HG03135 (cell line): ENCODE measurements at regions not wholly inside any gene's neighbourhood (a gene's known extent, or its start where the extent isn't known, plus 50 kb on each side); places are given as distances from the start of the nearest gene placed in this dataset.

ENCODE experiments used
- ATAC-seq: cut with Tn5 transposase; IDR thresholded peaks from one replicate; pipeline ENCODE4 v1.9.1; 2021; ENCODE audit warnings: mild to moderate bottlenecking, moderate library complexity; ENCODE audit not compliant: unreplicated experiment

DNA sequence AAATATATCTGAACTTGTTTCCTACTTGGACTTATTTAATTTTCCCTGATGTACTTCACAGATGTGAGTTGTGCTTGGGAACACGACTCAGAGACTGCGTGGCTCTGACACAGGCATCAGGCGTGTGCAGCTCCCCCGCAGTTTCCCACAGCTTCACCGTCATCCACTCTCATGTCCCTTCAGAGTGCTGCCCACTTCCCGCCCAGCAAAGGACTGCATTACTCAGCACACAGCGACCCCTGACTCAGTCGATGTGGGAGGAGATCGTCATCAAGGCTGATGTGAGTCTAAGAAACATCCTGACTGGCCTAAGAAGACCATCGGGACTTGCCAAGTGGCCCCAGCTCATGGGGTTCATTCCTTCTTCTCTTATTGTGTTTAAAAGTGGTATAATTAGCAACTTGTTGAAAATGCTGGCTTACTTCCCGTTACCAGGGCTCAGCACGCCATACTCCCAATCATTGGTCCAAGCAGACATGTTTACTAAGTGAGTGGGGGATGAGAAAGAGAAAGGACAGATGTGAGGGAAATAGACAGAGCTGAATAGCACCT, 539.4 kb upstream of the JARID2 start:
- ATAC-seq, result no peak

DNA sequence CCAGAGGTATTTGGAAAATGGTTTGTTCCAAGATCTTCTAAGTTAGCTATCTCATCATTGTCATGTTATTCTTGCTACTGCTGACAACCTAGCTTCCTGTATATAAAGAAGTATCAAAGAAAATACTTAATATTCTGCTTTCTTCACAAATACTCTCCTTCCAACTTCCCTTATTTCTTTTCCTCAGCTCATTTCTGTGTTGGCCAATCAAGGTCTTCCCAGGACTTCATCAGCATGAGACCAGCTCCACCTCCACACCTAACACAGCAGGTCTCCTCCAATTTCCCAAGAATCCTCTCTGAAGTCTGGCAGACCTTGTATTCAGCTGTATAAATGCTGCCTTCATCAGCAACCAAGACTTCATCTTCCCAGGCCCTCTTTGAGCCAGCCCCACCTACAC, 538.6 kb upstream of the JARID2 start:
- no peak for ATAC-seq

DNA sequence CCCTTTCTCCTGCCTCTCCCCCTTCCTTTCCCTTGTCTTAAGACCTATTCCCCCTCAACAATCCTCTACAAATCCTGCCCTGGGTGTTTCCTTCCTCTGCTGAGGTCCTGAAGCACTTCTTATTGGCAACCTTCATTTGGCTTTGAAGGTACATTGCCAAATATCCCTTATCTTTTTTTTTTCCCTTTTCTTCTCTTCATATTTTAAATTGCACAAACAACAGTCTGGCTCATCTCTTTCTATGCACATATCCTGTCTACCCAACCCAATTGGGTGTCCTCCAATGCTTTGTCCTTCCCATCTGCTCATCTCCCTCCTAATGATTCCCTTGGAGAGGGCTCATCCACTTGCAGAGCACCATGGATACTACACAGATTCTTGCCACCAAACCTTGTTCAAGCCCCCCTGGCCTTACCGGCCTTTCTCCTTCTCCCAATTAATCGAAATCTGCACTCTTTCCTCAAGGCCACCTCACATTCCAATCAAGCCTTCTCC, 537.9 kb upstream of the JARID2 start:
- no peak for ATAC-seq

DNA sequence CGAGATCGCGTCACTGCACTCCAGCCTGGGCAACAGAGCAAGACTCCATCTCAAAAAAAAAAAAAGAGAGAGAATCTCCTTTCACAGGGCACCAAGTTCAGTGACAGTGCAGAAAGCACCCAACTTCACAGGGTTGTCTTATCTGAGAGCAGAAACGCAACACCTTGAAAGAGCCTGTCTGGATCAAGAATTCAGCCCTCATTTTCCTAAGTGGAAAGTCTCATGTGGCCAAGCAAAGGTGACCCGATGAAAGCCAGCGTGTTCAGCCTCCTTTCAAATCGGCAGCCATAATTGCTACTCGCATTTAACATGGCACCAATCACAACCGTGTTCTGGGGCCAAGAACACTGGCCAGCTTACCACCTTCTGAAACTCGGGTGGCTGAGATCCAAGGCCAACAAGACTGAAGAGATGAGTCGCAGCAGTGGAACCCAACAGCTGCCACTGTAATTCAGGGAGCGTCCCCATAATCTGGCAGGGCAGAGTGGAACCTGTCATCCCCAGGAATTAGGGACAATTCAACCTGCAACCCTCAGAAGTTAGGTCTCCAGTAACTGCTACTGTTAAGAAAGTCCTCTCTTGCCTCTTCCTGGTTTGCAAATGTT, 536.7 kb upstream of the JARID2 start:
- no peak for ATAC-seq

DNA sequence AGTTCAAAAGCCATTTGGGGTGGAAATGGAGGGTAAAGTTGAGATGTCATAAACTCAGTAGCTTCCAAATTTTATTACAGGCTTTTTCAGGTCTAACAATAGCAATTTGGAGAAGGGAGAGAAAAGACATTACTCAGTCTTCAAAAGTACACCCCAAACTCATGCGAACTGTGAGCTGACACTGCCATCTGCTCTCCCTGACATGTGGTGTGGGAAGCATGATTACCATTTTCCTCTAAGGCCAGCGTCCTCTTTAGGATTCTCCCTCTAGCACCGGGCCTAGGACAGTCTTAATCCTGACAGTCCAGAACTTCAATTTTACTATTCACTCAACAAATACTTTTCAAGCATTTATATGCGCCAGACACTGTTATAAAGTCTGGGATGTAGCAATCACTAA, 536.0 kb upstream of the JARID2 start:
- no peak for ATAC-seq

DNA sequence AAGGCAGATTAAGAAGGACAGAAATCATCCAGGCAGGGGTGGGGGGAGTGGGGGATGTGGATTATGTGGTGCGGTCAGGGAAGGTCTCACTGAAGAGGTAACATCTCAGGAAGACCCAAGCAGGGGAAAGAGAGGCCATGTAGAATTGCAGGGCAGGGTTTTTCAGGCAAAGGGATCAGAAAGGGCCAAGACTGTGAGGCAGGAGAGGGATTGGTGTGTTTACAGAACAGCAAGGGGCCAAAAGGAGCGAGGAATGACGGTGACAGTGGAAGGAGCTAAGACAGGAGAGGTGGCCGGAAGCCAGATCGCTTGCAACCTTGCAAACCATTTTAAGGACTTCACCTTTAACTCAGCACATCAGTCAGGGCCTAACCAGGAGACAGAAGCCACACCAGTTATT, 535.4 kb upstream of the JARID2 start:
- ATAC-seq, result no peak

DNA sequence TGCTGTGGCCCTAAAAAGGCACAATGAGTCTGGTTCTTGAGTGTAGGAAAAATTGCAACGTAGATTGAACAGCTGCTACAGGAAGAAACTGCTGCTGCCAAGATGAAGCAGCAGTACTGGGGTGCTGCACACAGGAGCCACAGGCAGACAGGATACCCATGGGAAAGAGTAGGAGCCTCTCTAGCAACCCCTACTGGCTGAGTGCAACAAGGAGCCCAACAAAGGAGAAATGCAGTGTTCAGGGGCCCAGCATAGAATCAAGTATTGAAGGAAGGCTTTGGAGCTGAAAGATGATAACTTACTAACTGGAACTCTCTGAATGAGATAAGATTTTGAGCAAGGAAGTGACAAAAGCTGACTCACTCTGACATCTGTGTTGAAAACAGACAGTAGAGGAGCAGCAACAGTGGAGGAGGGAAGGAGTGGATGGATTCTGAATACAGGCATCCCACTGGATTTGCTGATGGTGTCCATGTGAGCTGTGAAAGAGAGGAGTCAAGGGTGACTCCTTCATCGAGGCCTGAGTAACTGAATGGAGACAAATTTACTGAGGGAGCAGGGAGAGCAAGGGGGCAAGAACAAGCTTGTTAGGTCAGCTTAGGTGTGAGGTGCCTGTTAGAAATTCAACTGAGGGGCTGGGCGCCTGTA, 534.7 kb upstream of the JARID2 start:
- ATAC-seq, result no peak

DNA sequence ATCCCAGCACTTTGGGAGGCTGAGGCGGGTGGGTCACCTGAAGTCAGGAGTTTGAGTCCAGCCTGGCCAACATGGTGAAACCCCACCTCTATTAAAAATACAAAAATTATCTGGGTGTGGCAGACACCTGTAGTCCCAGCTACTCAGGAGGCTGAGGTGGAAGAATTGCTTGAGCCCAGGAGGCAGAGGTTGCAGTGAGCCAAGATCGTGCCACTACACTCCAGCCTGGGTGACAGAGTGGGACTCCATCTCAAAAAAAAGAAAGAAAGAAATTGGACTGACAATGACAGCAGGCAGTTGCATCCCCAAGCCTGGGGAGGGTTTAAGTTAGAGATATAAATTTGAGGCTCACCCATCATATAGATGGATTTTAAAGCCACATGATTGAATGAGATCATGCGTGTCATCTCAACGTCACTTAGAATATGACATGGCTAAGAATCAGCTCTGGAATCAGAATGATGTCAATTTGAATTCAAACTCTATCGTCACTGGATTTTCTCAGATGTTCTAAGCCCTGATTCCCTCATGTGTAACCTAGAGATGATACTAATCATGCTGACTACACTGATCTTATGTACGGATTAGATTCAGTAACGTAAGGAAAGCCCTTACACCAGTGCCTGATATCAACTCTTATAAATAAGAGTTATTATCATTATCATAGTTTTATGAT, 534.0 kb upstream of the JARID2 start:
- ATAC-seq, result no peak

DNA sequence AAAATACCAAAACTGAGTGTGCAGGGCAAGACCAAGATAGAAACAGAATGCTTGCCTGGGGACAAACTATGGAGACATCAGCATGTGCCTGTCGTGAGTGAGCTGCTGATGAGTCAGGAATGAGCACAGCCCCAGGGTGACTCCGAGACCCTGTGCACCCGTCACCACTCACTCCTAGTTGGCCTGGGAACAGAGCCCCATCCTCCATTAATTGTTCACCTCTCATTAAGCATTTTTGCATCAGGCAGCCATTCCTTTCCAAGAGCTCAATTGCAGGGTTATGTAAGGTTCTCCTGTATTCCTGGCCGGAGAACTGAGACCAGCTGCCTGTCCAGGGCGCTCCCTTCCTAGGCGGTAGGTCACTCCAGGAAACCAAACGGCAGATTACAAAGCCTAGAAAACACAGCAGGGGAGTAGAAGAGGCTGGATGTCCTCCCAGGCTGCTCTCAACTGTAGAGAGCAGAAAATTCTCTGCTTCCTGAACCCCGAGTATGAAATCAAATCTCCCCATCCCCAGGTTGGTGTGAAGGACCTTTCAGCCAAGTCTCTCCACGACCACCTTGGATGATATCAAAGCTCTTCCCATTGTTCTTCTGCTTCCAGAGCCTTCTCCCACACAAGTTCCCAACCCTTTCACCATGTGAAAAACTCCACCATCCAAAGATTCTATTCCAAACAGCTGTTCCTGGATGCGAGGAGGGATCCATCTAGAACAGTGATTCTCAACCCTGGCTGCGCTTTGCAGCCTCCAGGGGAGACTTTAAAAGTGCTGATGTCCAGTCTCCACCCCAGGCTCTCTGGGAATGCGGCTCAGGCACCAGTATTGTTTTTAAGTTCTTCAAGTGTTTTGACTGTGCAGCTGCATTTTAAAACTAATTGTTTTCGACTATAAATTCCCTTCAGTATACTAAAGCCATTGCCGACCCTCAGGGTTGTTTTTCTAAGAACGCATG, 532.6 kb upstream of the JARID2 start:
- ATAC-seq, result no peak

DNA sequence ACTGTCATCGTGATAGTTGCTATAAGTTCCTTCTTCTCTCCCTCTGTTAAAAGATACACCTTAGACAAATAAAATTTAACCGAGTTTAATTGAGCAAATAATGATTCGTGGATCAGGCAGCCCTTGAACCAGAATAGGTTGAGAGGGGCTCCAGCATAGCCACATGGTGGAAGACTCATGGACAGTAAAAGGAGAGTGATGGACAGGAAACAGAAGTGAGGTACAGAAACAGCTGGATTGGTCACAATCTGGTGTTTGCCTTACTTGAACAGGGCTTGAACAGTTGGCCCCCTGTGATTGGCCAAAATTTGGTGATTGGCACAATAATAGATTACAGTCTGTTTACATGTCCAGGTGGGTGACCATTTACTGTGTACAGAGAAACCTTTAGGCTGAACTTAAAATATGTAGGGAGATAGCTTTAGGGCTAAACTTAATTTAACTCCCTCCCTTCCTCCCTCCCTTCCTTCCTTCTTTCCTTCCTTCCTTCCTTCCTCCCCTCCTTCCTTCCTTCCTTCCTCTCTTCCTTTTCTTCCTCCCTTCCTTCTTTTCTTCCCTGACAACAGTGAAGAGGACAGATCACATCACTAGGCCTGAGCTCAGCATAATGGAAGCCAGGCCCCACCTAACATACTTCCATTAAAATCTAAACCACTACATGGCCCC, 531.8 kb upstream of the JARID2 start:
- ATAC-seq, result no peak

DNA sequence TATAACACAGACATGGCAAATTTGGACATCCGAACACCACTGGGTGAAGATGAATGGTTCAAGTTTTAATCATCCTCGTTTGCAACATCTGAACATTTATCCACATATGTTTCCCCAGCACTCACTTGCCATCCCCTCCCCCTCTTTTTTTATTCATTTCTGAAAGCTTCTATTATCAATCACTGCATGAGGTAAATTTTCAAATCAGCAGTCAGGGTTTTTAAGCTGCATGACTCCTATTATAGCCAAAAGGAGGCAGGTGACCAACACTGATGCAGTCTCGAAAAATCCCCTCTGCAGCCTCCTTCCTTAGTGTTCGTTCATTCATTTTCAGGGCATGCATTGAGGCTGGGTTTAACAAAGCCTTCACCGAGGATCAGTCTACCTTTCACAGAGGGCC, 530.8 kb upstream of the JARID2 start:
- ATAC-seq, result no peak

DNA sequence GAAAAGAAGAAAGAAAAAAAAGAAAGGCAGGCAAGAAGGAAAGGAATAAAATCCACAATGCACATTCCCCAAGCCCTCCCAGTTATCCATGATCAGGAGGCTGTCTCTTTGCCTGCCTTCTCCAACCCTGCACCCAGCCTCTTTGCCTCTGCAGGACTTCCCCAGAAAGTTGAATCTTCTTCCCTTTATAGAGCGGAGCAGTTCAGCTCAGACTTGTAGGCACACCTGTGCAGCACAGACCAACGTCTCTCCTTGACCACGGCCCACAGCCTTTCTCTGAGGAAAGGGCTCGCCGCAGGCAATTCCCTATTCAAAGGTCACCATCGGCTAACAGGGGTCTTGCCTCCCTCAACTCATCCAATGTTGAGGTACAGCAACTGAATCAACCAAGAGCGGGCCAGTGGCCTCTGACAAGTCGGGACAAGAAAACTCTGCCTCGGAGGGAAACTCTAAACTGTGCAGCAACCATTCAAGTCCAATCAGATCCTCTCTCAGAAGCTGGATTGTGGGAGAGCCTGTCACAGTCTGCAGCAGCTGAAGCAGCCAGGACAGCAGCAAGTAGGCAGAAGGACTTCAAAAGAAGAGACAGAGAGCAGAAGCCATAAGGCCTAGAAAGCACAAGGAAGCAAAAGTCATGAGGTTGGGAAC, 529.2 kb upstream of the JARID2 start:
- ATAC-seq, result no peak

DNA sequence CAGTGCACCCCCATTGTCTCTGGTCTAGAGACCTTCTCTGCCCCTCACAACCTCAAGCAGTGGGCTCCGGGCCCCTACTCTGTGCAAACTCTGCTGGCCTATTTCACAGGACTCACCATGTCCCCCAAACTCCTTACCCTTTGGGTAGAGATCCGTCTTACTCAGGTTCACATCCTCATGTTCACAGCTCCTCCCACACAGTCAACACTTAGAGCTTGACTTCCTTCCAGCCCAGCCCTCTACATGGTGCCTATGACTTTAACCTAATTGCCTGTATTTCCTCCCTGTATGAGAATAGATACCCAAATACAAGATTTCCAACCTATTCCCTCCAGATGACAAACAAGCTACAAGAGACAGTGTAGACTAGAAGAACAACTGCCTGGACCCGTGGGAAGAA, 528.6 kb upstream of the JARID2 start:
- no peak for ATAC-seq

DNA sequence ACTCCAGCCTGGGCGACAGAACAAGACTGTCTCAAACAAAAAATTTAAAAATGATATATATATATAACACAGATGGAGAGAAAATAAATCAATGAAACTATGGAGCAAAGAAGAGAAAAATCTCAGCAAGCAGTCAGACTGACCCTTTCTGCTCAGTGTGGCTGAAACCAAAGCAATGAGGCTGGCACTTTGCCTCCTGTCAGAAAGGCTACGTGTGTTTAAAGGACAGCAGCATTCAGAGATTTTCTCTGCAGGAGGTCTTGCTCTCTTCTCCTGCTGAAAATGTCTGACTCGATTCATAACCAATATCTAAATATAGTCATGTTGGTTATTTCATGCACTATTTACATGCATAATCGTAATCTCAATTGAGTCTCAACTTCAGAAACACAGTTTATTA, 527.0 kb upstream of the JARID2 start:
- ATAC-seq, result no peak

DNA sequence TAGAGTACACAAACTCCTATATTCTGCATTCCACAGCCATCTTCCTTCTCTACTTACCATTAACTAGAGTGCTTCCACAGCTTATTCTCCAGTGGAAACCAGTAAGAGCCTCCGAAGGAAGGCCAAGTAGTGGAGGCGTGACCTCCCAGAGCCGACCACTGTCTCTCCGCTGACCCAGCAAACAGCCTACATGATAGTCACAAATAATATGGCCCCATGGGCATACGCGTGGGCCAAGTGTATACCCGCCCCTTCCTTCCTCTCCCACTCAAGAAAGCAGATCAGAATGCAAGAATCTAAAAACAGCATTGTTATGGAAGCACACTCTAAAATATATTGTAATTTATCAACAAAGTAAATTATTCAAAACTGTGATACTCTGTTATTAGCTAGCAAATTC, 526.6 kb upstream of the JARID2 start:
- no peak for ATAC-seq

DNA sequence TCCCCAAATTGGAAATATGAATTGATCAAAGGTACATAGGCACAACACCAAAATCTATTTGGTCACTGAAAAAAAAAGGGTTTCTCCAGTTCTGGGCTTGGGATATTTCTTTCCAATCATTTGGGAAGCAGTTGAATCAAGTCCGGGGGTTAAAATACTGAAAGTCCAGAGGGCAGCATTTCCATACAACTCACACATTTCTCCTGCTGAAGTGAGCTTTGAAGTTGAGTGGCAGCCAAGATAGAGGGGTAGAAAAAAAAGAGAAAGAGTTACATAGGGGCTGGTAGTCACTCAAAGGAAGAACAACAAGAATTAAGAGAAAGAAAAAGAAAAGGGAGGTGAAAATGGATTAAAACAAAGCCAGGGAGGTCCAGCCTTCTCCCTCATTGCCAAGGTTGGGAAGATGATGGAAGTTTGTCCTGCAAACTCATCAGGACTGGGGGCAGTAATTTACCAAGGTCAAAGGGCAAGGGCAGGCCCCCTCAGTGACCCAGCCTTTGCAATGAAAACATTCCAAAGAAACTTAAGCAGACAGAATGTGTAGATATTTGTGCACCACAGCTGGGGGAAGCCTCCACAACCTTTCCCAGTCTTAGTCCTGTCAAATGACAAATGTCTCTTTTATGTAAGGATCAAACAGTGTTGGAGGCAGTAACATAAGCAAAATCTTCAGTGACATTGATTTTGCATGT, 525.3 kb upstream of the JARID2 start:
- no peak for ATAC-seq

DNA sequence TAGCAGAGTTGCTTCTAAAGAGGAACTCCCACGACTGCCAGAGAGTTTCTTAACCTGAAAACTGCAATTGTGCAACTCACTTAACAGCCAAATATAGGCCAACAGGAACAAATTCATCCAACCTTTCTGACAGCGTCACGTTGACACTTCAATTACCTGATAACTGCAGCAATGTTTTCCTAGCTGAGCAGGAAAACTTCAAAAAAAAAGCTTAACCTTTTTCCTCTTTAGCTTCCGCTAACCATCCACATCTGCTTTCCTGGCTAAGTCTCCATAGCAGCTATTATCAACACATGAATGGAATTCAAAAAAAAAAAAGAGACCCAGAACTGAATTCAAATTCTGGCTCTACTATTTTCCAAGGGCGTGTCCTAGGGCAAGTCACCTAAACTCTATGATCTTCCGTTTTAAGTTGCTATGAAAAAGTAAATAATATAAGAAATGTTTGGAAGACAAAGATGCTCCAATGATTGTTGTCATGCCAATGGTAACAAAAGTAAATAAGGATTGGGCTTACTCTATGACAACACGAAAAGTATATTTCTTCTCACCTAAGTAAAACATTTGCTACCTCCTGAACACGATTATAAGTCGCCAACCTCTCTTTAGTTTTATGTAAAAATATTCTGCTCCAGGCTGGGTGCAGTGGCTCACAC, 524.6 kb upstream of the JARID2 start:
- ATAC-seq, result no peak

DNA sequence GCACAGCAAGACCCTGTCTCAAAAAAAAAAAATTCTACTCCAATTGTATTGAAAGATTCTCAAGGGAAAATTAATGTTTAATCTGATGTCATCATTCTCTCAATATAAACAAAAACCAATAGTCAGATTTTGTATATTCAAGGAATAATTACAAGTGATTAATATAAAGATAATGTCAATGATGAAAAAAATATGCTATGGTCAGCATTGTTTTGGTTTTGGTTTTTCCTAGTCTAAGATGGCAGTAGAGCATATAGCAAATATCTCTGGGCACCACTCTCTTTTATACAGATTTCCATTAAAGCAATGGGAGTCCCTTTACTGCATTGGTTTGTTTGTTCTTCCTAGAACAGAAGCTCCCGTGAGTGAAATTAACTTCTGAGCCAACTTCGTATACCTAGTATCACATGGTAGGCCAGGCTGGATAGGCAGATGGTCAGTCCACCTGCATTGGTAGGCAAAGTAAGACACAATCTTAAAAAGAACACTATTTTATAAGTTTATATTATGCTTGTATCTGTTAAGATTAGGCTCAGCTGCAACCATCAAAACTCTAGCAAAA, 523.8 kb upstream of the JARID2 start:
- ATAC-seq, result no peak

DNA sequence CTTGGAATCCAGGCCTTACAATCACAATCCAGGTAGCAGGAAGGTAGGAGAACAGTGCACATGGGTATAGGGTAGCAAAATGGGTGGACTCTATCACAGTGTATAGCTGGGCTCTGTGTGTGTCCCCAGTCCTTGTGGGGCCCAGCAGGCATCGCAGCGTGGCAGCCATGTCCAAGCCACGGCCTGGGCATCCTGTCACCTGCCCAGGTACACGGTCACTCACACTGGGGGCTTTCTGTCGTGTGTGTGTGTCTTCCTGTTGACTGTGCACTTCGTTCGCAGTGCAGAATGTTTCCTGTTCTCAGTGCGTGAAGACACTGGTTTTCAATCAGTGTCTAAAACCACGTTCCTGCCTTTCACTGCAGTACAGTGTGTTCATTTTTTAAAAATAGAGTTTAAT, 523.2 kb upstream of the JARID2 start:
- no peak for ATAC-seq
